Endothelial cell of umbilical vein (primary cell): ENCODE measurements at regions not wholly inside any gene's neighbourhood (a gene's known extent, or its start where the extent isn't known, plus 50 kb on each side); places are given as distances from the start of the nearest gene placed in this dataset.

Experiments
- BruUV-seq: library from RNA; stranded (reverse); fragments of 400-500 nt; replicated peaks from 2 replicates; lab custom pipeline; 2021; lab: Mats Ljungman, UMichigan
- CTCF ChIA-PET: fragments of 300-600, 350-600 bp; sonication (Branson Sonifier 250); formaldehyde crosslinking; loops from one replicate; lab custom pipeline; 2021; ENCODE audit warnings: antibody characterized with exemption, inconsistent platforms; lab: Charles Lee
- POLR2A ChIA-PET: fragments of 300-600, 350-600 bp; sonication (Branson Sonifier 250); formaldehyde crosslinking; loops from one replicate; lab custom pipeline; 2021; ENCODE audit warnings: antibody characterized with exemption, inconsistent platforms; lab: Charles Lee
- DNase-seq: peaks from one replicate; pipeline ENCODE4 v3.0.0-alpha.2; 2011; ENCODE audit warnings: low read depth, low spot score
- FAIRE-seq: peaks from 2 replicates; lab custom pipeline; 2011; peaks lifted over from hg19 to GRCh38; lab: Jason Lieb, UNC
- H2AFZ ChIP-seq: 2 replicates; pipeline ENCODE4 v1.6.0; 2012; ENCODE audit warnings: low read depth, low read length, control low read depth, inconsistent platforms
- H3K27ac ChIP-seq: 2 replicates; pipeline ENCODE4 v1.5.1; 2011; ENCODE audit warnings: low read depth, mild to moderate bottlenecking, control low read depth, low read length, moderate library complexity; ENCODE audit not compliant: insufficient read depth
- H3K27me3 ChIP-seq, 2 experiments: 2 replicates each; pipeline versions ENCODE4 v1.6.0 to v1.6.1; 2011; ENCODE audit warnings: low read length in 2 of 2, mixed read lengths in 1 of 2; ENCODE audit not compliant: control insufficient read depth in 2 of 2, insufficient read depth in 2 of 2
- H3K36me3 ChIP-seq, 2 experiments: 2 replicates in 1 of 2; 3 replicates in 1 of 2; pipeline ENCODE4 v1.5.1; 2011; ENCODE audit warnings: low read length in 2 of 2, mild to moderate bottlenecking in 1 of 2, moderate library complexity in 1 of 2; ENCODE audit not compliant: control insufficient read depth in 2 of 2, insufficient read depth in 2 of 2; ENCODE audit errors: extremely low read depth in 1 of 2
- H3K4me1 ChIP-seq: 3 replicates; pipeline ENCODE4 v1.5.1; 2011; ENCODE audit warnings: mild to moderate bottlenecking, low read length; ENCODE audit not compliant: control insufficient read depth, insufficient read depth; ENCODE audit errors: extremely low read depth
- H3K4me2 ChIP-seq: 2 replicates; pipeline ENCODE4 v1.6.1; 2011; ENCODE audit warnings: low read length, control low read depth, mixed read lengths; ENCODE audit not compliant: insufficient read depth
- H3K4me3 ChIP-seq, 3 experiments: fragments of 200-600 bp in 1 of 3; sonication (generic), shearing (Covaris generic) in 1 of 3; replicated peaks in 1 of 3; 2 replicates each; pipeline ENCODE4 v1.5.1; 2011 to 2016; ENCODE audit warnings: control low read depth in 3 of 3, low read length in 3 of 3, mild to moderate bottlenecking in 2 of 3, inconsistent platforms in 1 of 3, low read depth in 1 of 3, moderate library complexity in 1 of 3; ENCODE audit not compliant: insufficient read depth in 1 of 3
- H3K79me2 ChIP-seq: 2 replicates; pipeline ENCODE4 v1.6.0; 2012; ENCODE audit warnings: low read length, inconsistent platforms; ENCODE audit not compliant: control insufficient read depth, insufficient read depth
- H3K9ac ChIP-seq: replicated peaks from 2 replicates; pipeline ENCODE3; 2011; ENCODE audit warnings: low read length, control low read depth; ENCODE audit not compliant: insufficient read depth; ENCODE audit errors: extremely low read depth
- H3K9me1 ChIP-seq: replicated peaks from 3 replicates; pipeline ENCODE4 v1.6.0; 2011; ENCODE audit warnings: mild to moderate bottlenecking, low read length; ENCODE audit not compliant: control insufficient read depth, insufficient read depth; ENCODE audit errors: extremely low read depth
- H3K9me3 ChIP-seq: replicated peaks from 2 replicates; pipeline ENCODE4 v1.5.1; 2012; ENCODE audit warnings: low read length, inconsistent platforms; ENCODE audit not compliant: control insufficient read depth, insufficient read depth
- H4K20me1 ChIP-seq: replicated peaks from 2 replicates; pipeline ENCODE3; 2011; ENCODE audit warnings: mild to moderate bottlenecking, low read length; ENCODE audit not compliant: control insufficient read depth, insufficient read depth; ENCODE audit errors: extremely low read depth
- EZH2 ChIP-seq: IDR thresholded peaks from 2 replicates; pipeline ENCODE4 v1.6.1; 2012; ENCODE audit warnings: borderline replicate concordance, low read depth, mild to moderate bottlenecking, moderate library complexity, low read length, inconsistent platforms; ENCODE audit not compliant: severe bottlenecking
- FOS ChIP-seq: IDR thresholded peaks from 2 replicates; pipeline ENCODE4 v1.6.1; 2011; ENCODE audit warnings: mild to moderate bottlenecking, low read length, moderate library complexity, borderline replicate concordance; ENCODE audit not compliant: insufficient read depth
- GATA2 ChIP-seq: IDR thresholded peaks from 2 replicates; pipeline ENCODE4 v1.7.0; 2011; ENCODE audit warnings: low read depth, mild to moderate bottlenecking, moderate library complexity, mixed read lengths, low read length; ENCODE audit not compliant: insufficient read length, insufficient read depth
- JUN ChIP-seq: IDR thresholded peaks from 2 replicates; pipeline ENCODE4 v1.6.1; 2011; ENCODE audit warnings: borderline replicate concordance, low read depth; ENCODE audit not compliant: insufficient read length, insufficient read depth
- MYC ChIP-seq: IDR thresholded peaks from one replicate; pipeline ENCODE4 v1.6.1; 2011; ENCODE audit warnings: mild to moderate bottlenecking, low read depth, low read length
- POLR2A ChIP-seq: IDR thresholded peaks from 2 replicates; pipeline ENCODE4 v1.6.1; 2012; ENCODE audit warnings: low read depth, mild to moderate bottlenecking, control low read depth, low read length
- POLR2AphosphoS5 ChIP-seq: IDR thresholded peaks from 2 replicates; pipeline ENCODE4 v1.6.1; 2012; ENCODE audit warnings: low read depth, mild to moderate bottlenecking, control low read depth, low read length, moderate library complexity; ENCODE audit not compliant: insufficient read depth
- dilution Hi-C: fragments of 300-500 bp; cut with MboI; formaldehyde crosslinking; loops from one replicate; pipeline ENCODE4 v1.15.0; 2019; ENCODE audit warnings: low sequenced_read_pairs; ENCODE audit not compliant: extremely low pct_ligation_motif_present
- intact Hi-C: fragments of 100-400 bp; cut with micrococcal nuclease; formaldehyde crosslinking; loops from one replicate; pipeline ENCODE4 v1.10.0; 2022
- TF ChIP-seq, protein P1 (sequence below), 2 donors: IDR thresholded peaks; 1 replicate in 1 of 2; 2 replicates in 1 of 2; pipeline ENCODE4 v1.5.1; 2011; ENCODE audit warnings: low read length in 2 of 2, mild to moderate bottlenecking in 2 of 2, moderate library complexity in 2 of 2, control low read depth in 1 of 2, inconsistent platforms in 1 of 2, low read depth in 1 of 2; ENCODE audit not compliant: insufficient read depth in 1 of 2; ENCODE audit errors: extremely low read depth in 1 of 2
- TF ChIP-seq, protein P2 (sequence below): IDR thresholded peaks from 2 replicates; pipeline ENCODE4 v1.6.1; 2011; ENCODE audit not compliant: insufficient read depth, insufficient read length

DNA sequence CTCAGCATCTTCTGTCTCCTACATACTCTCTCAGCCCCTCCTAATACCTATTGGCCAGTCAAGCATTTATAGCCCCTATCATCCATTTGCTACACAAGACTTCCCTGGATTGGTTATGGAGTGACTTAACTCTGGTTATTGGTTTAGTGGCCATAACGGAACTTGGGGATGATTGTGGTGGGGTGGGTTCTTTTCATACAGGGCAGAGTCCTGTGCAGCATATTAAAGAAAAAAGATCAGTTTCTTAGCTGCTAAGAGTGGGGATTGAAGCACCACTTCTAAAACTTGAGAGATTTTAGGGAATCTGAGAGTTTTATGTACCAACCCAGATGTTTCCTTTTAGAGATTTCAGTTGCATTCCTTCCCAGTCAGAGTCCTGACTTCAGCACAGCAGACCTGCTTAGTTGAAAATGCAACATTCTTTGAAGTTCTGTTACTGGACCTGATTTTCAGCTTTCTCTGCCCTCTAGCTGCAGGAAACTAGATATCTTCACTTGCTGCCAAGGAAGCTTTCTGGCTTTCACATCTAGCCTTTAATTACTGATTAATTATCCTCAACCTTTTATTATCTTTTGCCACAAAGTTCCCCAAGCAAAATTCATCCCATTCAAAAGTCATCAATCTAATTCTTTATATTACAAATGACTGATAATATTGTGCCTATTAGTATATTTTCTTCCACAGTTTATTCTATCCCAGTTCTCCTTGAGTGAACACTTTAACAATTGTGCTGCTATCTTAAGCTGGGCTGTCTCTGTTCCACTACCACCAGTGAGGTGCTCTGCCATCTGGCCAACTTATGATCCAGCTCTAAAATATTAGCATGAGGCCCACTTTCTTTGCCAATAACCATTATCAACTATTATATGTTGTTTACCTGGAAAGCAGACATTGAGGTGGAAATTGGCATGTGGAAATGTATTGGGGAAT, 906.0 kb upstream of the ALCAM start:
- Histone ChIP-seq H3K4me2 (no peak overlapping the region), H3K9me1 (no peaks in the 10 kb centered on the region), H3K4me3 (no peak overlapping the region), H3K27me3 (no peaks in the 10 kb centered on the region), H3K79me2 (no peaks in the 10 kb centered on the region), H3K9ac (no peak overlapping the region), H3K27ac (no peak overlapping the region), H3K9me3 (no peaks in the 10 kb centered on the region), H3K4me1 (no peaks in the 10 kb centered on the region), H3K36me3 (no peaks in the 10 kb centered on the region), H4K20me1 (no peaks in the 10 kb centered on the region), H2AFZ (no peak overlapping the region)
- no TSS peak for BruUV-seq
- FAIRE-seq (no peak), DNase-seq (peak; percentile 34)
- ChIA-PET CTCF (interaction anchor here (0.7 to 1.7 kb wide), 4 partner anchors 9 to 358 kb away, joined by 3 to 8 read pairs (median 5); no protein-coding TSS in a partner anchor), POLR2A (no interaction called here)
- TF ChIP-seq FOS: no peak
- TF ChIP-seq EZH2: no peak
- dilution Hi-C loops (no loop called here), intact Hi-C loops (no loop called here)

DNA sequence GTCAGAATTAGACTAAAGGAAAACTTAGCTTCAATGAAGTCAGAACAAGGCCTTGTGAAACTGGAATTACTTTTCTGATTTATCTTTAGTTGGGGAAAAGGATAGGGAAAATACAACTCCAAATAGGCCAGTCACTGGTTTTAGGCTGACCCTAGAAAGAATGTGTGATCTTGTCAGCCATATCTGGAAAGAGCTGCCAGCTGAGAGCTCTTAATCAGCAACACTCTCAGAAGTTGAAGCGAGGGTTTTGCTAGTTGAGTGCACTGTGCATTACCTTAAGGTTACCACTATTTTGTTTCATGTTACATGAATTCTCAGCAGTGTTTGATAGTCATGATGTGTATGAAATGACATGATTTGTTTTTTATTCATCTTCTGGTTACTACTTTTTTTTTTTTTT, 905.3 kb upstream of the ALCAM start:
- dilution Hi-C loops (no loop called here), intact Hi-C loops (no loop called here)
- Histone ChIP-seq H3K9me3 (no peaks in the 10 kb centered on the region), H3K4me1 (no peaks in the 10 kb centered on the region), H4K20me1 (no peaks in the 10 kb centered on the region), H3K79me2 (no peaks in the 10 kb centered on the region), H3K4me2 (no peak overlapping the region), H3K9ac (no peak overlapping the region), H3K27me3 (no peaks in the 10 kb centered on the region), H2AFZ (no peak overlapping the region), H3K9me1 (no peaks in the 10 kb centered on the region), H3K4me3 (no peak overlapping the region), H3K36me3 (no peaks in the 10 kb centered on the region), H3K27ac (no peak overlapping the region)
- POLR2A ChIA-PET: no interaction called here
- no TSS peak for BruUV-seq
- DNase-seq (no peak), FAIRE-seq (no peak)
- CTCF ChIA-PET: interaction anchor here (0.9 to 1.7 kb wide), 3 partner anchors 9 to 359 kb away, joined by 3 to 8 read pairs (median 6); no protein-coding TSS in a partner anchor
- no peak for TF ChIP-seq GATA2
- TF ChIP-seq JUN: no peak
- TF ChIP-seq POLR2AphosphoS5: no peak
- no peak for TF ChIP-seq FOS
- TF ChIP-seq EZH2: no peak
- no peak for TF ChIP-seq MYC
- TF ChIP-seq POLR2A: no peak
- TF ChIP-seq, protein P1, sequence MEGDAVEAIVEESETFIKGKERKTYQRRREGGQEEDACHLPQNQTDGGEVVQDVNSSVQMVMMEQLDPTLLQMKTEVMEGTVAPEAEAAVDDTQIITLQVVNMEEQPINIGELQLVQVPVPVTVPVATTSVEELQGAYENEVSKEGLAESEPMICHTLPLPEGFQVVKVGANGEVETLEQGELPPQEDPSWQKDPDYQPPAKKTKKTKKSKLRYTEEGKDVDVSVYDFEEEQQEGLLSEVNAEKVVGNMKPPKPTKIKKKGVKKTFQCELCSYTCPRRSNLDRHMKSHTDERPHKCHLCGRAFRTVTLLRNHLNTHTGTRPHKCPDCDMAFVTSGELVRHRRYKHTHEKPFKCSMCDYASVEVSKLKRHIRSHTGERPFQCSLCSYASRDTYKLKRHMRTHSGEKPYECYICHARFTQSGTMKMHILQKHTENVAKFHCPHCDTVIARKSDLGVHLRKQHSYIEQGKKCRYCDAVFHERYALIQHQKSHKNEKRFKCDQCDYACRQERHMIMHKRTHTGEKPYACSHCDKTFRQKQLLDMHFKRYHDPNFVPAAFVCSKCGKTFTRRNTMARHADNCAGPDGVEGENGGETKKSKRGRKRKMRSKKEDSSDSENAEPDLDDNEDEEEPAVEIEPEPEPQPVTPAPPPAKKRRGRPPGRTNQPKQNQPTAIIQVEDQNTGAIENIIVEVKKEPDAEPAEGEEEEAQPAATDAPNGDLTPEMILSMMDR (IDR thresholded peaks at IDR 0.05; ENCODE audit: extremely low read depth in 1 of 2, insufficient read depth in 1 of 2, low read depth in 1 of 2, low read length in 2 of 2): no peak
- TF ChIP-seq, protein P2, sequence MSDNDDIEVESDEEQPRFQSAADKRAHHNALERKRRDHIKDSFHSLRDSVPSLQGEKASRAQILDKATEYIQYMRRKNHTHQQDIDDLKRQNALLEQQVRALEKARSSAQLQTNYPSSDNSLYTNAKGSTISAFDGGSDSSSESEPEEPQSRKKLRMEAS: no peak
